ENCODE measurements at regions not wholly inside any gene's neighbourhood (a gene's known extent, or its start where the extent isn't known, plus 50 kb on each side); places are given as distances from the start of the nearest gene placed in this dataset.
A peak's percentile ranks its signal among the peaks of the same experiment; 100 is the strongest.

DNA sequence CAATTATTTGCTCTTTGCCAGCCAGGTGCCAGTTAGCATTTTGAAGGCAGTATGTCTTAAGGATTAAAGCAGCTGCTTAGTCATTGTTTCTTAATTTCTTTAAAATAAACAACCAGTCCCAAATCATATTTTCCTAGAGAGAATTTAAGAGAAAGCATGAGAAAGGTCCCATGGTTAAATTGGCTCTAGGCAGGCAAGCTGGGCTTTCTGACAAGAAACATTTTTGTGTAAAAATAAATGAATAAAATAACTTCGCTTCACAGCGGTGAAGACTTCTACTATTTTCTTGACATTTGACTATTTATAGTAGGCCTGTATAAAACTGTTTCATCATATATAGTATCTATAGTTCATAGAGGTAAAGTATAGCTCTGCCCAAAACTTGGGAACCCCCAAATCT is 617.7 kb upstream of the C9orf72 start:
- DNase-seq (ENCODE audit: low read depth) = no peak

DNA sequence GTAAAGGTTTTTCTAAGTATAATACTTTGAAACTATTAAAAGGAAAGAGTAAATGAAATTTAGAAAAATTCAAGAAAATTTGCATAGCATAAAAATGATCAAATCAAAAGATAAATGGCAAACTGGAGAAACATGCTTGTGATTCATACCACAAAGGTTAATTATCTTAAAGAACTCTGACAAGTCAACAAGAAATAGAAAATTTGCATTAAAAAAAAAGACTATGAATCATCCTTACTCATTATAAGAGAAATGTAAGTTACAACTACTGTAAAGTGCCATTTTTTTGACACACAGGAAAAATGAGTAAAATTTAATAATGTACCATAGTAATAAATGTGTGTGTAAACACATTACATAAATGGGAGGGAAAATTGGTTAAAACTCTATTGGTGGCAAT is 624.4 kb upstream of the C9orf72 start:
- peak; percentile 62 for DNase-seq (ENCODE audit: low read depth)

GRCh38 chr9:28203036-28203435 is 629.8 kb upstream of the C9orf72 start:
- no peak for DNase-seq (ENCODE audit: low read depth)

DNA sequence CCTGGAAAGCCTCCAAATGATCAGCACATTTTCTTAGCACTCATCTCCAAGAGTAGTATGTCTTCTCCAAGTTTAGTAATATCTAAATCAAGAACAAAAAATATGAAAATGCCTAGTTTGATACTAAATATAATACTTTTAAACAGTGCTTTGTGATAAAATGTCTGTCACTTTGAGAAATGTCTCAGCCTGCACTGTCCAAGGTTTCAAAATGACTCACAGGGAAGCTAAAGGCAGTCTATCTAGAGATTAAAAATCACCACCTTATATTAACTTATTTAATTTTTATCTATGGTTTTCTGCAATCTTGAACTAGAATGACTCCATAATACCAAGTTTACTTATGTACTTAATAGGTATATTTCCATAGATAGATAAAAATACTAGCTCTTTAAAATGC is 633.0 kb upstream of the C9orf72 start:
- no peak for DNase-seq (ENCODE audit: low read depth)

DNA sequence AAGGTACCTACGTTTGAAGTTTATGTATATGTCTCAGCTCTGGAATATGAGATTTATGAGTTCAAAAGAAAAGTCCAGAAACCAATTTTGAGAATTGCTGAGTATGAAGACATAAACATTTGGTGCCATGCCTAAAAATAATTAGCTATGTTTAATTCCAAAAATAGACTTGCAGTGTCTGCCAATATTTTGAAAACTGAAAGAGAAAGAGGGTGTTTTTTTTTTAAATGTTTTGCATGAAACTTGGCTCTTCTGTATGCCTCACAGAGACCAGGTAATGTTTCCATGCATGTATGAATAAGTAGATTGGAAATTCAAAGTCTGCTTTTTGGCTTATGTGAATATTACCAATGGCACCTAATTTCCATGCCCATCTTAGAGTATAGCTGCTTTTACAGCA is 634.4 kb upstream of the C9orf72 start:
- DNase-seq (ENCODE audit: low read depth) = no peak

GRCh38 chr9:28209130-28209529 is 635.8 kb upstream of the C9orf72 start:
- DNase-seq (ENCODE audit: low read depth) = no peak

GRCh38 chr9:28212979-28213378 is 639.7 kb upstream of the C9orf72 start:
- peak; percentile 99 for DNase-seq (ENCODE audit: low read depth)

DNA sequence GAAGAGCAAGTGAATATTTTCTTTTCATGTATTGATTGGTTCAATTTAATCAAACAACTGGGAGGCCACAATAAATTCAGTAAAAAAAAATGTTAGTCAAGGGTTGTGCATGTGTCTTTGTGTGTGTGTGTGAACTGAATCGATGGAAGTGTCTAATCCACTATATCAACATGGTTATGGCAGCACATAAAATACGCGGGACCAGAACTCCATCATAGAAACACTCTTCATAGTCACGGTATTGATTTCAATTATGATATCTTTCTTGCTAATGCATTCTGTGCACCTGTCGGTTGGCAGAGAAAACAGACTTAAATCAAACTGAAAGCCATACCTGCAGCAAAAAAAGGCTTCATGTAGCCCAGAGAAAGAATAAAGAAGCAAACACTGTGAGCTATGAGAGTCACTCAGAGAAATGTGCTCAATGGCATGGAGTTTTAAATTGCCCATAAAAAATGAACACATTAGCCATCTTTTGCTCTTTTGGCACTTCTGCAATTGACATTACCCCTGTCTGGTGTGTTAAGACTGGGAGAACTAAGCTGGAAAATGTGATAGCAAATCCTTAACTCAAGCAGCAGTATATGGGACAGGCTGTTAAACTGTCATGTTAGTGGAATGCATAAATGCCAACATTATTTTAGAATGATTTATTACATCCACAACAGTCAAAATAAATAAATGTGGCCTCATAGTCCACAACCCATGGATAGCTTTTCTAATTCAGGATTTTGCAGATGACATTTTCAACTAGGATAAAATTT is 642.4 kb upstream of the C9orf72 start:
- DNase-seq (ENCODE audit: low read depth) = no peak

GRCh38 chr9:28232686-28233085 is 659.4 kb upstream of the C9orf72 start:
- peak; percentile 21 for DNase-seq (ENCODE audit: low read depth)

- DNase-seq (ENCODE audit: low read depth) = peak; percentile 9
These were observed 661.0 kb upstream of the C9orf72 start for GRCh38 chr9:28234133-28234893.

GRCh38 chr9:28234894-28235277 is 661.6 kb upstream of the C9orf72 start:
- peak; percentile 67 for DNase-seq (ENCODE audit: low read depth)

DNA sequence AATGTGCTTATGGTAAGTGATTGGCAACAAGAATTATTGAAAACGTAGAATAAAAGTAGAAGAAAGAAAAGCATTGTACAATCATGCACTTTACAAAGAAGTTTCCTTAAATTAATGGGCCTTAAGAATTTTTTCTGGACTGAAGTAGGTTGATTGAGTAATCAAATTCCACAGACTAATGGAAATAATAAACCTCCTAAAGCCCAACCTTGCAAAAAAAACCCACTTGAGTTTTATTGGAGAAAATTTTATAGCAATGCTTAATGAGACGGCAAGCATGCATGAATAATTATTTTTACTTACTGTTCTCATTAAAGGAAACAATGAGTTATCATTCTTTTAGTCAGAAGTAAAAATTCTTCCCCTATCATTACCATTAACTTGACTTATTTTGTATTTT is 676.1 kb upstream of the C9orf72 start:
- DNase-seq (ENCODE audit: low read depth) = peak; percentile 90

- no peak for DNase-seq (ENCODE audit: low read depth)
These were observed 681.9 kb upstream of the C9orf72 start for GRCh38 chr9:28255174-28255573.

DNA sequence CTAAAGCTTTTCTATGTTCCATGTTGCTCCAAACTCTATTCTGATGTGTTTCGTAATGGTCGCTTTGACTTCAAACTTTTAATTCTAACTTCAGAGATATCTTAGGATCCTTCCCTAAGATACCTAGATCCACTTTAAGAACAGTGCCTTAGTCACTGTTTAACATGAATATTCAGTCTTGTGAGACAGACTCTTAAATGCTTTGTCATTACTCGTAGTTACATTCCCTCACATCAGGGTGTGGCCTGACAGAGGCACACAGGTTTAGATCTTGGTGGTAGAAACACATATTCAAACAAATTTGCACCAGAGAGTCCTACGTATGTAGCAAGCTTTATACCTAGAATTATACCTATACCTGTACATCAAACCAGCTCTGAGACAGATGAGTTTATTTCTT is 687.0 kb upstream of the C9orf72 start:
- peak; percentile 22 for DNase-seq (ENCODE audit: low read depth)

DNA sequence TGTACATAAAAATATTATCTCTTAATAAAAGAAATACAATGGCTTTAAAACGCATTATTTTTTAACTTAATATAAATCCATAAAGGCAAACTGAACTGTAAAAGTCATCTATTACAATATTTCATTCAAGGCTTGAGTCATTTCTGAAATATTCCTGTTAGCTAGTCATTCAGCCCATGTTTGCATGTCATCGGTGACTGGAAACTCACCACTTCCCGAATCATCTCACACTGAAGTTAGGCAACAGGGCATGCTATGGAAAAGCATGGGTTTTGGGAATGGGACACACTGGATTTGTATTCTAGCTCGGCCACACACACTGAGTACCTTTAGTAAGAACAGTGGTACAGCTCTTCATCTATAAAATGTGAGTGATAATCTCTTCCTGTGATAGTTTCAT is 691.1 kb upstream of the C9orf72 start:
- no peak for DNase-seq (ENCODE audit: low read depth)

DNA sequence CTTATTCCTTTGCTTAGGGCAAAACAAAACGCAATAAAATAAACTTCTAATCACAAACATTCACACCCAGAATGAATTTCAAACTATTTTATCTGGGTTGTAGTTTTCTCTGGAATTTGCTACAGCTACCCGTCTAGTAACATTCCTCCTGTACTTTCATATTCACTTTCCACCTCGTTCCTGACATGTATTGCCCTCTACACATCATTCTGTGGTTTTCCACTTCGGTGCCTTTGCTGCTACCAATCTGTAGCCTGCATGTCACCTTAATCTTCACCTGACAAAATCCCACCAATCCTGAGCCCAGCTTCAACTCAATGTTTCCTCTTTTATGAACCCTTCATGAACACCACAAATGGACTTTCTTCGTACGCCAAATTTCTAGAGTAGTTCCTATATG is 694.1 kb upstream of the C9orf72 start:
- DNase-seq (ENCODE audit: low read depth) = peak; percentile 52

DNA sequence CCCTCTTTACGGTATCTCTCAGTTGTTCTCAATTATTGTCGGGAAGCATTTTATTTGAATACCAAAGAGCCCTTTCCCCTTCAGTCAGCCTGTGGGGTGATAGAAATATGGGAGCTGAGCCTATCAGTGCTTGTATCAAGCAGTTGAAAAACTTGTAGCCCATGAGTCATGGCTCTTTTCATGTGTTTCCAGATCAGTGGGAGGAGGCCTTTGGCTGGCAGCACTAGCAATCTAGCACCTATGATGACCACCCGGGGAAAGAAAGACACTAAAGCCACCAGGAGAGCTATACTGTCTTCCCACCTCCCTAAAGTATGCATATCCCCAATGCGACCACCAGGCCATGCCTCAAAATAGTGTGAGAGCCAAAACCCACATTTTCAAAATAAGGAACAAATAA is 696.9 kb upstream of the C9orf72 start:
- DNase-seq (ENCODE audit: low read depth) = peak; percentile 37

DNA sequence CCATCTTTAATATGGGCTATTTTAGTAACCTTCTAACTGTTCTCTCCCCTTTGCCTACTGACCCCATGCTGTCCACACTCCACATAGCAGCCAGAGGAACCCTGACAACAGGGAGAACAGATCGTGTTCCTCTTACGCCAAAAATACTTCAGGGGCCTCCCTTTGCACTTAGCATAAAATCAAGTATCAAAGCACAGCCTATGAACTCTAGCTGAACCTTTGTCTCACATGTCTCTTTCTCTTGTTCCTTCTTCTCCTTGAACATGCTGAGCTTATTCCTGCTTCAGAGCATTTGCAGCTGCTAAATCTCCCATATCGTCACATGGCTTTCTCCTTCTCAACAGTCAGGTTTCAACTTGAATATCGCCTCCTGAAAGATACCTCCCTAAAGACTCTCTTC is 698.8 kb upstream of the C9orf72 start:
- DNase-seq (ENCODE audit: low read depth) = no peak

DNA sequence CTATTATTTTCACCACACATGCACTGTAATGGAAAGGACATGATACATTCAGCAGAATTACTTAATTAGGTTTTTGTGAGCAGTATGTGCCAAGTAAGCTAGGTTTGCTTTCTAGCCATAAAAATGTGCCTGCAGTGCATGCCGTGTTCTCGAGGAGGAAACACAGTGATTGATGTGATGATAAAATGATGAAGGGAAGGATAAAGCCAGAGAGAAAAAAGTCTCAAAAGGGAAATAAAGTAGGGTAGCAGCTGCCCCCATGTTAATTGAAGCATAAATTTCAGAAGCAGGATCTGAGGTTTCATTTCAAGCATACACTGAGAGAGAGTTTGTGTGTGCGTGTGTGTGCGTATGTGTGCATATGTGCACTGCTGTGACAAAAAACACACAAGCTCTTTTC is 714.2 kb upstream of the C9orf72 start:
- DNase-seq (ENCODE audit: low read depth) = no peak

GRCh38 chr9:28289746-28290145 is 716.5 kb upstream of the C9orf72 start:
- DNase-seq (ENCODE audit: low read depth) = peak; percentile 77

DNA sequence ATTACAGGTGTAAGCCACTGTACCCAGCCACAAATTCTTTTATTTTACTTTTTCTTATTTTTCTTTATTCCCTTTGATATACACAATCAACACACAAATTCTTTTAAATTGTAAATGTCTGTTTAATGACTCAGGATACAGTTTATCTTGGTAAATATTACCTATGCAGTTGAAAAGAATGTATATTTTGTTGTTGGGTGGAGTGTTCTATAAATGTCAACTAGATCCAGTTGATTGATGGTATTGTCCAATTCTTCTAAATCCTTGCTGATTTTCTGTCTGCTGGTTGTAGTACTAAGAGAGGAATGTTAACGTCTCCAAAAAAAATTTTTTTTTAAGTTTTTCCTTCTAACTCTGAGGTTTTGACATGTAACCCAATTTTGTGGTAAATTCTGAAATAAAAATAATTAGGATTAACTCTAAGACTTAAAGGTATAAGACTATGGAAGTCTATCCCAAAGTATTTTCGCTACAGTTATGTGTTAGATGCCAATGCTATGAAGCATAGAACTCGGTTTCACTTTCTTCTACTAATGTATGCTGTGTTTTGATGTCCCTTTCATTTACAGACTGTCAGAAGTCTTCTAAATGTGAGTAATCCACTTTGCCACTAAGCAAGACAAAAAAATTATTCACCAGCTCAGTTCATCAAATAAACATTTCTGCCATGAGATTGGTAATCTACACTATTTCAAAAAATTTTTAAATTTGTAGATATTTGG is 720.2 kb upstream of the C9orf72 start:
- peak; percentile 15 for DNase-seq (ENCODE audit: low read depth)

DNA sequence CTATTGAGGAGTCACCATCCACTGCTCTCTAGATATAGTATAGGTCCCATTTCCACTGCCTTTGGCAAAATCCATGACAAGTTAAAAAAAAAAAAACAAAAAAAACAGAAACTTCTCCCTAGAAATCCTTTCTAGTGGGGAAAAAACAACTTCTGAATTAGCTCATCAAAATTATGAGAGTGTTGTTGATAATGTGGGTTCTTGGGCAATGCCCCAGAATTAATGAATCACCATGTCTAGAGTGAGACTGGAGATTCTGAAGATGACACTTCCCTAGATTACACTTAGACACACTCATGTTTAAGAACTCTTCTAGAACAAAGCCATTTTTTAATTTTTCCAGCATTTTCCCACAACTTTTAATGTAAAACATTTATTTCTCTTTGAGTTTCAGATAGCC is 728.0 kb upstream of the C9orf72 start:
- DNase-seq (ENCODE audit: low read depth) = no peak

DNA sequence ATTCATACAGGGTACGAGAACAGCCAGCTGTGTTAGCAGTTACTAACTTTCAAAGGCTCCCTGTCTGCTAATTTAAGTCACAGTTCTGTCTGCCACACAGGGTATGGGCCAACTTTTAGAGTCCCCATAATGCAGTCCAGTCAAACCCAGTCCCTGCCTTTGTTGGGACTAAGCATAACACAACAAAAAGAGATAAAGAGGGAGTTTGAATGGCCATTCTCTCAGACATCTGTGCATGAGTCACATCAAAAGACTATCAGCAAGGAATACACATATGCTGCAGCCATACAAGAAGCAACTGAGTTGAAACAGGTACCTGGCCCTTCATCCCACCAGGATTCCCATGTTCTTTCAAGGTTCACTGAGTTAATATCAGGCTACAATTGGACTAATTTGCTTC is 744.5 kb upstream of the C9orf72 start:
- no peak for DNase-seq (ENCODE audit: low read depth)

All from renal cortical epithelial cell (primary cell).